ENCODE measurements at regions not wholly inside any gene's neighbourhood (a gene's known extent, or its start where the extent isn't known, plus 50 kb on each side); places are given as distances from the start of the nearest gene placed in this dataset.
A peak's percentile ranks its signal among the peaks of the same experiment; 100 is the strongest.
"Not testable (repeated sequence)": the region's sequence is repeated elsewhere in the genome, so short reads cannot be mapped to it uniquely, and the experiment has no call there.

DNA sequence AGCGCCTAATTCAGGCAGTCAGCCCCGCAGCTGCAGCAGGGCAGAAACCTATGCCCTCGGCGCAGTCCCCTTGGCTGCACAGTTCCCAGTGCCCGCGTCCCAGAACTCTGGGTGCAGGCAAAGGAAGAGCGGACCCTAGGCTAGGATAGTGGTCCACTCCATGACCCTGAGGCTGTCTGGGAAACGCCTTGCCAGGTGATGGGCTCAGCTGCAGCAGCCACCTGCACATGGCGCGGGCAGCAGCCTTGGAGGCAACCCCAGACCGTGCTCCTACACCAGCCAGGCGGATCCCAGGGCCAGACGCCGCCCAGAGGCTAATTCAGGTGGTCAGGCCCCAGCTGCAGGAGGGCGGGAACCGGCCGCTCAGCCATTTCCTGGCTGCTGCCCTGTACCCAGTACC is 83.0 kb downstream of the POTEC start:
- DNase-seq; ATAC-seq (replicated peaks in 1 of 2): not testable (repeated sequence)

DNA sequence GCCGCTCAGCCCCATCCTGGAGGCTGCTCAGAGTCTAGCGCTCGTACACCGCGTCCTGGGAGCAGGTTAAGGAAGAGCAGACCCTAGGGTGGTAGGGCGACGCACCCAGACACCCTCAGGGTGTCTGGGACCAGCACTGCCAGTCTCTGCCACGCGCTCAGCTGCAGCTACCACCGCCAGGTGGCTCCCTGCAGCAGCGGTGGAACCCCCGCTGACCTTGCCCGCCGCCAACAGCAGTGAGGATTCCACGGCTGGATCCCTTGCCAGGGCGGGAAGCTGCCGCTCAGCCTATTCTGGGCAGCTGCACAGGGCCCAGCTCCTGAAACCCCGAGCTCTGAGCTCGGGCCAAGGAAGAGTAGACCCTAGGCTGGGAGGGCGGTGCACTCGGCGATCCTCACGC is 83.6 kb downstream of the POTEC start:
- not testable (repeated sequence) for H3K27me3 Mint-ChIP-seq (ENCODE audit: low read depth); H3K4me3 Mint-ChIP-seq; H3K9me3 Mint-ChIP-seq; H3K4me1 Mint-ChIP-seq (ENCODE audit: low read depth); DNase-seq; H3K27ac Mint-ChIP-seq; ATAC-seq (replicated peaks in 1 of 2); H3K36me3 Mint-ChIP-seq (ENCODE audit: insufficient read depth in 2 of 2)

More for the DNA sequence above, 83.0 kb downstream of the POTEC start:
- H3K4me1 Mint-ChIP-seq (ENCODE audit: low read depth); H3K4me3 Mint-ChIP-seq; H3K36me3 Mint-ChIP-seq (ENCODE audit: insufficient read depth in 2 of 2); H3K9me3 Mint-ChIP-seq; H3K27ac Mint-ChIP-seq; H3K27me3 Mint-ChIP-seq (ENCODE audit: low read depth): not testable (repeated sequence)

DNA sequence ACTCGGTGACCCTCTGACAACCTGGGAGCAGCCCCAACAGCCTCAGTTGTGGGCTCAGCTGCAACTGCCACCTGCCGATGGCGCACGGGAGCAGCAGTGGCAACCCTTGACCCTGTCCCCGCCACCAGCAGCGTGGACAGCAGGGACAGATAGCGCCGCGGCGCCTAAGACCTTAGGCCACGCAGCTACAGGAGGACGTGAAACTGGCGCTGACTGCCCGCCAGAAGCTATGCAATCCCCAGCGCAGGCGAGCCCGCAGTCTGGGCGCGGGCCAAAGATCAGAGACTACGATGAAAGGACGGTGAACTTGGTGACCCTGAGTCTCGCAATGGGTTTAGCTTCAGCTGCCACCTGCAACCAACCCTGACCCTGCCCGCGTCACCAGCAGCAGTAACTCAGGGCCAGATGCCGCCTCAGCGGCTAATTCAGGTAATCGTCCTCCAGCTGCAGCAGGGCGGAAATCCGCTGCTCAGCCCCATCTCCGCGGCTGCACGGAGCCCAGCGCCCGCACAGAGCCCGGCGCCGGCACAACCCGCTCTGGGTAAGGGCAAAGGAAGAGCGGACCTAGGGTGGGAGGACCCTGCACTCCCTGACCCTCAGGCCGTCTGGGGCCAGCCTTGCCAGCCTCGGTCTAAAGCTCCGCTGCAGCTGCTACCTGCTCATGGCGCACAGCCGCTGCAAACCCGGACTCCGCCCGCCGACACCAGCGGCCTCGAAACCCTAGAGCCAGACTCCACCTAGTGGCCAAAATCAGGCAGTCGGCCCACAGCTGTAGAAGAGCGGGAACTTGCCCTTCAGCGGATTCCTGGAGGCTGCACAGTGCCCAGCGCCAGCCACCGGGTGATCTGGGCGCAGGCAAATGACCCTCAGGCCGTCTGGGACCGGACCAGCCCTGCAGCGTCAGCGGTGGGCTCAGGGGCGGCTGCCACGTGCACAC is 85.1 kb downstream of the POTEC start:
- peak overlapping the region; percentile 79 to 83 for H3K4me3 Mint-ChIP-seq
- peak in 1 of 2 donors; percentile 25 for ATAC-seq (replicated peaks in 1 of 2)
- H3K27ac Mint-ChIP-seq = not testable (repeated sequence)

DNA sequence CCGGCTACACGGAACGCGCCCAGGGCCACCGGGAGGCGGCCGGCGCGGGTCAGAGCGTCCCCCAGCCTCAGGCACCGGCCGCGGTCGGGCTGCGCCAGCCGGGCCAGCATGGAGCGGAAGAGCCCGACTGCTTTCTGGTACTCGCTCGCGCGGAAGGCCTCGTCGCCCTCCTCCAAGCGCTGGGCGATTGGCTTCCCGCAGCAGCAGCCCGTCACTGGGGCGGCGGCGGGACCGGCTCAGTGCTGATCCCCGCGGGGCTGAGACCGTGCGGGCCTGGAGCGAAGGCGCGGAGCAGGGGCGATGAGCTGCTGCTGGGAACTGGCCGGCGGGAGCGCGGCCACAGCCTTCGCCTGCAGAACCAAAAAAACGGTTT is 92.8 kb downstream of the POTEC start:
- not testable (repeated sequence) for H3K4me1 Mint-ChIP-seq (ENCODE audit: low read depth); H3K36me3 Mint-ChIP-seq (ENCODE audit: insufficient read depth in 2 of 2); H3K27ac Mint-ChIP-seq; H3K27me3 Mint-ChIP-seq (ENCODE audit: low read depth); H3K9me3 Mint-ChIP-seq
- peak overlapping the region; percentile 67 to 72 for H3K4me3 Mint-ChIP-seq
- ATAC-seq (replicated peaks in 1 of 2) (peak; percentile 58 to 67), DNase-seq (peak; percentile 29 to 58)

More for the DNA sequence above, 85.1 kb downstream of the POTEC start:
- not testable (repeated sequence) for H3K36me3 Mint-ChIP-seq (ENCODE audit: insufficient read depth in 2 of 2); H3K4me1 Mint-ChIP-seq (ENCODE audit: low read depth); H3K27me3 Mint-ChIP-seq (ENCODE audit: low read depth); H3K9me3 Mint-ChIP-seq
- DNase-seq = peak; percentile 75 to 79

DNA sequence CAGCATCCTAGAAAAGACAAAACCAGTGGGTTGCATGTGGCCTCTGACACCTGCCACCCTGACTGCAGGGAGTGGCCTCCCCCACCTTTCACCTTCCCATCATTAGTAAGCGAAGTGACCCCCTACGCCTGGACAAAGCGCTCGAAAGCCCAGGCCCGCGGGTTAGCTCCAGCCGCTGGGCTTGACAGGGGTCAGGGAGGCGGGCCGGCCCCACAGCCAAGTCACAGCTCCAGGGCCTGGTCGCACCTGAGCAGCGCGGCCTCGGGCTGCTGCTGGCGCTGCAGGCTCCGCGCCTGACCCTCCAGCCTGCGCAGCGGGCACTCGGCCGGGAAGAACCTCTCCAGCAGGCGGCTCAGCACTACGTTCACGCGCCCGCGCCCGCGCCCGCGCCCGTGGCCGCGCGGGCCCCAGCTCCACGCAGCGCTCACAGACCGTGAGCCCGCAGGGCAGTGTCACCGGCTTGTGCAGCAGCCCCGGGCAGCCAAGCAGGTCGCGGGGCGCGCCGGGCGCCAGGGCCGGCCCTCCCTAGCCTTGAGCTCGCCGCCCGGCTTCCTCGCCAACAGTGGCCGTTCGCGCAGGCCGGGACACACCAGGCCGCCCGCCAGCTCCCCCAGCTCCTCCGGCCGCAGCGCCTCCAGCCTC is 93.3 kb downstream of the POTEC start:
- peak overlapping the region in 1 of 2 donors; percentile 27 for H3K4me3 Mint-ChIP-seq
- not testable (repeated sequence) for H3K27ac Mint-ChIP-seq; H3K4me1 Mint-ChIP-seq (ENCODE audit: low read depth); H3K27me3 Mint-ChIP-seq (ENCODE audit: low read depth); H3K36me3 Mint-ChIP-seq (ENCODE audit: insufficient read depth in 2 of 2); H3K9me3 Mint-ChIP-seq
- ATAC-seq (replicated peaks in 1 of 2) (peak; percentile 80 to 83), DNase-seq (peak; percentile 25 to 54)

DNA sequence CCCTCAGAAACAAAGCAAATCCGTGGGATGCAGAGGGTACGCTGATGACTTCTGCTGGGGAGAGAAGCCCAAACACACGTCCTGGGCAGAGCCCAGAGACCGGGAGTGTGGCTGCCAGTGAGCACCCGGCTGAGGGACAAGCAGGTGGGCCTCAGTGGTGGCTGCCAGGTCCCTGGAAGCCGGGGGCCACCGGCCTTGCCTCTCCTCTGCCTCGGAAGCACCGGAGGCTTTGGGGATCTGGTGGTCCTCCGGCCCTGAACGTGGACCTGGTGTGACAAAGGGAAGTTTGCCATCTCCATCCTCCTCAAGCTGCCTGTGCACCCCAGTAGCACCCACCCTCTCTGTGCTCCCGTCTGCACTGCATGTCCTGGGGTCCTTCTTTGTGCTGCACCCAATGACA is 94.3 kb downstream of the POTEC start:
- ATAC-seq (replicated peaks in 1 of 2); H3K4me1 Mint-ChIP-seq (ENCODE audit: low read depth); H3K27ac Mint-ChIP-seq; H3K9me3 Mint-ChIP-seq; H3K4me3 Mint-ChIP-seq; DNase-seq; H3K27me3 Mint-ChIP-seq (ENCODE audit: low read depth); H3K36me3 Mint-ChIP-seq (ENCODE audit: insufficient read depth in 2 of 2): not testable (repeated sequence)

DNA sequence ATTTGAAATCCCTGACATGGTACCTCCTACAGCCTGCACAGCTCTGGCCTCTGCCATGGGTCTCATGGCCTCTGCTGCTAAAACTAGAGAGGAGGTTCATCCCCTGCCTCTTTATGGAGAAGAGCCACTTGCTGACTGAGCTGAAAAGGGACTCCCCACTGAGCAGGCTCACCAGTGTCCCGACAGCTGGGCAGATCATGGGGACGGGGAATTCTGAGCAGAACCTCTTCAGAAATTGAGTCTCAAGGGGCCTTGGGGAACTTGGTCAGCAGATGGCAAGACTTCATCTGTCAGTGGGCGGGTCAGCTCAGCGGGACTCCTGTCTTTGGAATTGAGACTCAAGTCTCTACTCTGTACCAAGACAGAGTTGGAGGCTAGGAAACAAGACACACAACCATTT is 95.7 kb downstream of the POTEC start:
- not testable (repeated sequence) for H3K4me3 Mint-ChIP-seq; H3K9me3 Mint-ChIP-seq; DNase-seq; H3K27me3 Mint-ChIP-seq (ENCODE audit: low read depth); H3K4me1 Mint-ChIP-seq (ENCODE audit: low read depth); H3K36me3 Mint-ChIP-seq (ENCODE audit: insufficient read depth in 2 of 2); ATAC-seq (replicated peaks in 1 of 2); H3K27ac Mint-ChIP-seq

DNA sequence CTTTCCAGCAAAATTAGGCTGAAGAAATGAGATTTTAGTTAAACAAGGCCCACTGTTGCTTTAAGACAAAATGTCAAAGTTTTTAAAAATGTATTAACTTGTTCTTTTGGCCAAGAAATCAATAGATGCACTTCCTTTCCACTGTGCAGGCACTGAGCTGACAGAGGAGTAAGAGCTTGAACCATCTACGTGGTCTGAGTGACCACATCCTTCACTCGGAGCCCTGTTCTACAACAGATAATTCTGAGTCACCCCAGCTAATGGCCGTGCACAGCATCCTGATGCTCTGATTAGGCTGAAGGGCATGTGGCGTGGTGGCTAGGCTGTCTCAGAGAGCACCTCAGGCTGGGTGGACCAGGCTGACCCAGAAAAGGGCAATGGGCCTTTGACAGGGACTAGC is 107.9 kb downstream of the POTEC start:
- not testable (repeated sequence) for H3K9me3 Mint-ChIP-seq; H3K27me3 Mint-ChIP-seq (ENCODE audit: low read depth); H3K4me1 Mint-ChIP-seq (ENCODE audit: low read depth); ATAC-seq (replicated peaks in 1 of 2); H3K4me3 Mint-ChIP-seq; H3K36me3 Mint-ChIP-seq (ENCODE audit: insufficient read depth in 2 of 2); DNase-seq; H3K27ac Mint-ChIP-seq

DNA sequence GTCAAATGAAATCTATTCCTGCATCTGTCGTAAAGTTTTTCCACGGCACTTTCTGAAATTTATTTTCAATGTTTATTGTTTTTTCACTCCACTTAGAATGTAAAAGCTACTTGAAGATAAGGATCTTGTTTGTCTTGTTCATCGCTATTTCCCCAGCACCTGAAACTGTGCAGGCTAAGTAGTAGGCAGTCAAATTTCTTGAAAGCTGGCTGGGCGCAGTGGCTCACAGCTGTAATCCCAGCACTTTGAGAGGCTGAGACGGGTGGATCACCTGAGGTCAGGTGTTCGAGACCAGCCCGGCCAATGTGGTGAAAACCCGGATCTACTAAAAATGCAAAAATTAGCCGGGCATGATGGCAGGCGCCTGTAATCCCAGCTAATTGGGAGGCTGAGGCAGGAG is 111.0 kb downstream of the POTEC start:
- H3K4me1 Mint-ChIP-seq (ENCODE audit: low read depth); ATAC-seq (replicated peaks in 1 of 2); H3K9me3 Mint-ChIP-seq; H3K27me3 Mint-ChIP-seq (ENCODE audit: low read depth); DNase-seq; H3K36me3 Mint-ChIP-seq (ENCODE audit: insufficient read depth in 2 of 2); H3K27ac Mint-ChIP-seq: not testable (repeated sequence)
- peak overlapping the region in 1 of 2 donors; percentile 15 for H3K4me3 Mint-ChIP-seq

DNA sequence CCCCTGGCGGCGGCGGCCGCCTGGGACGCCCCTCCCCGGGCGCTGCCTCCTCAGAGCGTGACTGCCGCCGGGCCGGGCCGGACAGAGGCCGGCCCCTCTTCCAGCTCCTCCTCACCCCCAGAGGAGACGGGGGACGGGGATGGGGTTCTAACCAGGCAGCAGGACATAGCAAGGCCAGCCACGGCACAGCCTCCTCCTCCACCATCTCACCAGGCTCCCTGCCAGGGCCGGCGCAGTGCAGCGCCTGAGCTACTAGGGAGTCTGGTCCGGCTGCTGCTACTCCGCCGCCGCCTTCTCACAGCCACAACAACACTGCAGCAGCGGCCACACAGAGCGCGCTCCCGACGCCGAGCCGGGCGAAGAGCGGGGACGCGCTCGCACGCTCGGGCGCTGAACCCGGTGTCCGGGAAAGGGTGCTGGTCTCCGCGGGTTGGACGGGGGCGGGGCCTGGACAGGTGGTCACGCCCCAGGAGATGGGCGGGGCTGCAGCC is 112.3 kb downstream of the POTEC start:
- H3K9me3 Mint-ChIP-seq; H3K27me3 Mint-ChIP-seq (ENCODE audit: low read depth); H3K36me3 Mint-ChIP-seq (ENCODE audit: insufficient read depth in 2 of 2); H3K4me1 Mint-ChIP-seq (ENCODE audit: low read depth); H3K27ac Mint-ChIP-seq: not testable (repeated sequence)
- H3K4me3 Mint-ChIP-seq = peak overlapping the region; percentile 92 to 93
- peak; percentile 25 to 34 for ATAC-seq (replicated peaks in 1 of 2)
- peak; percentile 68 to 71 for DNase-seq

DNA sequence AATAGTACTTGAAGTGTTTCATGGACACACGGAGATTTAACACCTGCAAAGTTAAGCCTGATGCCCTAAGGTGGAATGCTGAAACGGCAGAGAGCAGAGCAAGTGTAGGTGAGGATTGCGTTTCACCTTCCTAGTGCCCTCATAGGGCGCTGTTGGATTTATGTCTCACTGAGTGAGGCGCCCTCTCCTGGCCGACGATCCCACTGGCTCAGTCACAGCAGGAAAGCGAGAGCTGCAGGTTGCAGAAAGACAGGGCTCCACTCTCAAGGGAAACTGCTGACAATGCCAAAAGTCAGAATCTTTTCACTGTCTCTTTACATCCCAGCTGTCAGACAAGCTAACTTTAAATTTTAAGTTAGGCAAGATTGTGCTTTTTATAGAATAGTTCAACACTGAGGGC is 127.6 kb downstream of the POTEC start:
- not testable (repeated sequence) for H3K27me3 Mint-ChIP-seq (ENCODE audit: low read depth); H3K36me3 Mint-ChIP-seq (ENCODE audit: insufficient read depth in 2 of 2); ATAC-seq (replicated peaks in 1 of 2); H3K27ac Mint-ChIP-seq; H3K4me1 Mint-ChIP-seq (ENCODE audit: low read depth); H3K9me3 Mint-ChIP-seq
- peak overlapping the region in 1 of 2 donors; percentile 67 for H3K4me3 Mint-ChIP-seq
- peak; percentile 28 to 40 for DNase-seq

DNA sequence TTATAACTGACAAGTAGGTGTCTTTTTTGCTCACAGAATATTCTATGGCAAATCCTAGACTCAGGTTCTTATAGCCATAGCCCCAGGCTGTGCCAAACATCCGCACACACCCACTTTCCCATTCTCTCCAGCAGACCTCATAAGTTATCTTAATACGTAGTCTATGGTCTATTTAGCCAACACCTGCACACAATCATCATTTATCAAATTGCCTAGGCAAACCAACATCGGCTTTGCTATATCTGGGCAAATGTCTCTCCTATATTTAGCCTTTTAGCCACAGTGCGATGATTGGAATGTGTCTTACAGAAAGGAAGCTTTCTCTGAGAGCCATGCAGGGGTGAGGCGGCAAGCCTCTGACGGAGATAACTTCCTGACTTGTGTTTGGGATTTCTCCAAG is 128.0 kb downstream of the POTEC start:
- not testable (repeated sequence) for ATAC-seq (replicated peaks in 1 of 2); H3K4me1 Mint-ChIP-seq (ENCODE audit: low read depth); DNase-seq; H3K27ac Mint-ChIP-seq; H3K36me3 Mint-ChIP-seq (ENCODE audit: insufficient read depth in 2 of 2); H3K9me3 Mint-ChIP-seq; H3K27me3 Mint-ChIP-seq (ENCODE audit: low read depth)
- H3K4me3 Mint-ChIP-seq = peak overlapping the region in 1 of 2 donors; percentile 67

DNA sequence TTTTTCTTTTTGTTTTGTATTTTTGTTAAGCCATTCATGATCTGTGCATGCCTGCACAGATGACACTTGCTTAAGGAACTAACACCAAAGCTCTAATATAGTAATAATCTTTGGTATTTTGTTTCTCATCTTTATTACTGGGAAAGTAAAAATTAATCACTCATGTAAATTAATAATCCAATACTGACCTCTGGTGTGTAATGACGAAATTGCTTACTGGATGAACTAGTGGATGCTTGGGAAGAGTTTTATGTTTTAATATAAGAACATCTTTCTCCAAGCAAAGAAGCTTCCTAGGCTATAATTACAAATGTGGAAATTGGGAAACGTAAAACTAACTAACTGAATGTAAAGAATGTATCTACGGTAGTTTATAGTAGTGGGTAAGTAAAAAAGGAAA is 147.9 kb downstream of the POTEC start:
- H3K36me3 Mint-ChIP-seq (ENCODE audit: insufficient read depth in 2 of 2); H3K27ac Mint-ChIP-seq; DNase-seq; H3K9me3 Mint-ChIP-seq; H3K4me1 Mint-ChIP-seq (ENCODE audit: low read depth); ATAC-seq (replicated peaks in 1 of 2); H3K4me3 Mint-ChIP-seq; H3K27me3 Mint-ChIP-seq (ENCODE audit: low read depth): not testable (repeated sequence)
